Mesenchymal stem cell (in vitro differentiated cells and primary cell): ENCODE measurements at regions not wholly inside any gene's neighbourhood (a gene's known extent, or its start where the extent isn't known, plus 50 kb on each side); places are given as distances from the start of the nearest gene placed in this dataset.

Source experiments
- DNase-seq: peaks from one replicate; pipeline ENCODE4 v3.0.0-alpha.2; 2013
- H2AFZ ChIP-seq: one replicate; pipeline ENCODE4 v1.6.1; 2013; ENCODE audit warnings: low read depth, mild to moderate bottlenecking, control low read depth, inconsistent platforms, low read length, moderate library complexity
- H2AK5ac ChIP-seq: 2 replicates; pipeline ENCODE4 v1.6.1; 2013; ENCODE audit warnings: low read length, moderate library complexity, mild to moderate bottlenecking, inconsistent platforms; ENCODE audit not compliant: severe bottlenecking
- H2BK120ac ChIP-seq: one replicate; pipeline ENCODE4 v1.6.1; 2013; ENCODE audit warnings: low read depth, mild to moderate bottlenecking, inconsistent platforms, low read length, moderate library complexity
- H2BK12ac ChIP-seq, 2 experiments: one replicate each; pipeline ENCODE4 v1.6.1; 2013; ENCODE audit warnings: inconsistent platforms in 2 of 2, low read length in 2 of 2, mild to moderate bottlenecking in 2 of 2, moderate library complexity in 2 of 2, control low read depth in 1 of 2
- H2BK15ac ChIP-seq: one replicate; pipeline ENCODE4 v1.6.1; 2013; ENCODE audit warnings: mild to moderate bottlenecking, low read depth, inconsistent platforms; ENCODE audit not compliant: poor library complexity, severe bottlenecking
- H2BK5ac ChIP-seq: 2 replicates; pipeline ENCODE4 v1.6.1; 2013; ENCODE audit warnings: low read depth, mild to moderate bottlenecking, low read length, control low read depth, inconsistent platforms; ENCODE audit not compliant: poor library complexity, severe bottlenecking
- H3K14ac ChIP-seq, 2 experiments: one replicate each; pipeline ENCODE4 v1.6.1; 2013; ENCODE audit warnings: inconsistent platforms in 2 of 2, low read length in 2 of 2, control low read depth in 1 of 2, mild to moderate bottlenecking in 1 of 2, moderate library complexity in 1 of 2
- H3K18ac ChIP-seq, 2 experiments: one replicate each; pipeline ENCODE4 v1.6.1; 2013; ENCODE audit warnings: inconsistent platforms in 2 of 2, low read length in 2 of 2, control low read depth in 1 of 2, low read depth in 1 of 2, mild to moderate bottlenecking in 1 of 2
- H3K23ac ChIP-seq, 2 experiments: one replicate each; pipeline ENCODE4 v1.6.1; 2013; ENCODE audit warnings: inconsistent platforms in 2 of 2, low read length in 2 of 2, mild to moderate bottlenecking in 2 of 2, moderate library complexity in 2 of 2, control low read depth in 1 of 2
- H3K27ac ChIP-seq: 2 replicates; pipeline ENCODE4 v1.5.1; 2013; ENCODE audit warnings: mild to moderate bottlenecking, moderate library complexity, low read length, control low read depth, inconsistent platforms; ENCODE audit not compliant: poor library complexity, severe bottlenecking
- H3K27me3 ChIP-seq, 2 experiments: 2 replicates each; pipeline versions ENCODE4 v1.6.1 to v1.7.0; 2013; ENCODE audit warnings: low read length in 2 of 2, mild to moderate bottlenecking in 2 of 2, moderate library complexity in 2 of 2, control low read depth in 1 of 2, inconsistent platforms in 1 of 2; ENCODE audit not compliant: control insufficient read depth in 1 of 2, insufficient read depth in 1 of 2
- H3K36me3 ChIP-seq, 2 experiments: 2 replicates each; pipeline versions ENCODE4 v1.6.1 to v1.7.0; 2013; ENCODE audit warnings: low read length in 2 of 2, control low read depth in 1 of 2, inconsistent platforms in 1 of 2, low read depth in 1 of 2, mild to moderate bottlenecking in 1 of 2; ENCODE audit not compliant: insufficient read depth in 2 of 2, control insufficient read depth in 1 of 2
- H3K4ac ChIP-seq, 2 experiments: one replicate each; pipeline ENCODE4 v1.6.1; 2013; ENCODE audit warnings: inconsistent platforms in 2 of 2, low read length in 2 of 2, mild to moderate bottlenecking in 2 of 2, moderate library complexity in 2 of 2, control low read depth in 1 of 2, low read depth in 1 of 2
- H3K4me1 ChIP-seq: 2 replicates; pipeline ENCODE4 v1.6.1; 2013; ENCODE audit warnings: low read depth, low read length, control low read depth; ENCODE audit not compliant: control insufficient read depth, insufficient read depth
- H3K4me2 ChIP-seq: 2 replicates; pipeline ENCODE4 v1.6.1; 2013; ENCODE audit warnings: low read length, mild to moderate bottlenecking, inconsistent platforms; ENCODE audit not compliant: poor library complexity, severe bottlenecking
- H3K4me3 ChIP-seq, 2 experiments: 2 replicates each; pipeline versions ENCODE4 v1.5.1 to v1.7.0; 2013; ENCODE audit warnings: low read length in 2 of 2, mild to moderate bottlenecking in 2 of 2, control low read depth in 1 of 2, low read depth in 1 of 2; ENCODE audit not compliant: insufficient read depth in 1 of 2
- H3K79me1 ChIP-seq: replicated peaks from 2 replicates; pipeline ENCODE4 v1.6.1; 2013; ENCODE audit warnings: mild to moderate bottlenecking, control low read depth, low read length, inconsistent platforms; ENCODE audit not compliant: poor library complexity, severe bottlenecking
- H3K9ac ChIP-seq: 2 replicates; pipeline ENCODE4 v1.7.0; 2013; ENCODE audit warnings: mild to moderate bottlenecking, low read length, moderate library complexity
- H3K9me3 ChIP-seq: 2 replicates; pipeline ENCODE4 v1.7.0; 2013; ENCODE audit warnings: mild to moderate bottlenecking, low read length; ENCODE audit not compliant: control insufficient read depth
- H4K8ac ChIP-seq: one replicate; pipeline ENCODE4 v1.6.1; 2013; ENCODE audit warnings: inconsistent platforms, mild to moderate bottlenecking, low read length, moderate library complexity
- H4K91ac ChIP-seq: one replicate; pipeline ENCODE4 v1.6.1; 2013; ENCODE audit warnings: mild to moderate bottlenecking, low read length, inconsistent platforms
- WGBS: methylation state at CpG from one replicate; pipeline ENCODE4 v1.1.7; 2013; ENCODE audit warnings: mixed read lengths; 5-methylcytosine and 5-hydroxymethylcytosine counted together

- Histone ChIP-seq H2BK120ac (no peak overlapping the region), H3K4ac (no peak overlapping the region), H2BK12ac (no peak overlapping the region), H3K23ac (no peak overlapping the region), H3K27ac (no peak overlapping the region), H3K9me3 (no peaks in the 10 kb centered on the region), H4K91ac (no peak overlapping the region), H3K4me2 (no peak overlapping the region), H3K18ac (no peak overlapping the region), H3K14ac (peak overlapping the region in 1 of 2 experiments; percentile 51), H3K4me3 (no peak overlapping the region), H3K4me1 (no peaks in the 10 kb centered on the region), H3K79me1 (peaks cover 26% of the 10 kb centered on the region), H2BK5ac (no peak overlapping the region), H2AK5ac (no peak overlapping the region), H3K27me3 (no peaks in the 10 kb centered on the region), H3K36me3 (no peaks in the 10 kb centered on the region), H2AFZ (no peak overlapping the region), H4K8ac (no peak overlapping the region), H2BK15ac (no peak overlapping the region), H3K9ac (no peak overlapping the region)
- no peak for DNase-seq
- 93% methylated on average over 4 of the region's 4 CpGs for WGBS
Measured at GRCh38 chr6:138582573-138582972, 83.3 kb upstream of the NHSL1 start.

DNA sequence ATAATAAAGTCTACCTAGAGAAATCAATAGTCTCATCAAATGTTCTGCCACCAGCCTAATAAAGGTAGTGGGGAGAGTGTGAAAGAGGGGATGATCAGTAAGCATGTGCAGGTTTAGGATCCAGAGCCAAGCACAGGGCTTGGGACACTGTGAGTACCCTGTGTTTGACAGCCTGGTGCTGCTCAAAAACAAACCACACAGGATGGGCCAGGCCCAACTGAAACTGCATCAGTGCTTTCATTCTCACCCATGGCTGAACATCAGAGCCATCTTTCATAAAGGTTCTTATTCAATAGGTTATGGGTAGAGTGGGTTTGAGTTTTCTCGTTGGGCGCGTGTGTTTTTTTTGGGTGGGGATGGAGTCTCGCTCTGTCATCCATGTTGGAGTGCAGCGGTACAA, 87.3 kb upstream of the NHSL1 start:
- H3K4me1 ChIP-seq: peaks cover 1% of the 10 kb centered on the region
- no peak overlapping the region for H2AFZ ChIP-seq
- no peak overlapping the region for H2AK5ac ChIP-seq
- DNase-seq: no peak
- no peak overlapping the region for H2BK12ac ChIP-seq
- peaks cover 35% of the 10 kb centered on the region for H3K79me1 ChIP-seq
- H3K23ac ChIP-seq: no peak overlapping the region
- H3K18ac ChIP-seq: no peak overlapping the region
- H3K9me3 ChIP-seq: no peaks in the 10 kb centered on the region
- no peak overlapping the region for H2BK15ac ChIP-seq
- no peaks in the 10 kb centered on the region for H3K36me3 ChIP-seq
- no peak overlapping the region for H3K27ac ChIP-seq
- no peak overlapping the region for H4K91ac ChIP-seq
- no peak overlapping the region for H3K4ac ChIP-seq
- no peak overlapping the region for H3K9ac ChIP-seq
- H3K14ac ChIP-seq: no peak overlapping the region
- H2BK120ac ChIP-seq: no peak overlapping the region
- no peak overlapping the region for H3K4me2 ChIP-seq
- 98% methylated on average over 5 of the region's 5 CpGs for WGBS
- no peak overlapping the region for H3K4me3 ChIP-seq
- no peak overlapping the region for H4K8ac ChIP-seq
- H2BK5ac ChIP-seq: no peak overlapping the region
- no peaks in the 10 kb centered on the region for H3K27me3 ChIP-seq

- H3K4ac ChIP-seq: peak overlapping the region in 1 of 2 experiments; percentile 6
- H3K4me2 ChIP-seq: no peak overlapping the region
- peak overlapping the region; percentile 42 for H3K9ac ChIP-seq
- peak overlapping the region; percentile 86 for H2BK15ac ChIP-seq
- H3K4me3 ChIP-seq: no peak overlapping the region
- no peaks in the 10 kb centered on the region for H3K36me3 ChIP-seq
- no peak overlapping the region for H3K23ac ChIP-seq
- H2BK120ac ChIP-seq: no peak overlapping the region
- H3K27me3 ChIP-seq: no peaks in the 10 kb centered on the region
- peak overlapping the region; percentile 83 for H4K91ac ChIP-seq
- H2AK5ac ChIP-seq: no peak overlapping the region
- no peak overlapping the region for H3K27ac ChIP-seq
- peaks cover 28% of the 10 kb centered on the region for H3K79me1 ChIP-seq
- peak overlapping the region; percentile 14 to 61 for H2BK12ac ChIP-seq
- H2BK5ac ChIP-seq: no peak overlapping the region
- peak; percentile 82 for DNase-seq
- no peaks in the 10 kb centered on the region for H3K9me3 ChIP-seq
- H3K18ac ChIP-seq: no peak overlapping the region
- H4K8ac ChIP-seq: peak overlapping the region; percentile 56
- no peak overlapping the region for H3K14ac ChIP-seq
- H3K4me1 ChIP-seq: peaks cover 1% of the 10 kb centered on the region
- WGBS: 52% methylated on average over 12 of the region's 13 CpGs
- no peak overlapping the region for H2AFZ ChIP-seq
Measured at GRCh38 chr6:138588805-138589434, 89.6 kb upstream of the NHSL1 start.

DNA sequence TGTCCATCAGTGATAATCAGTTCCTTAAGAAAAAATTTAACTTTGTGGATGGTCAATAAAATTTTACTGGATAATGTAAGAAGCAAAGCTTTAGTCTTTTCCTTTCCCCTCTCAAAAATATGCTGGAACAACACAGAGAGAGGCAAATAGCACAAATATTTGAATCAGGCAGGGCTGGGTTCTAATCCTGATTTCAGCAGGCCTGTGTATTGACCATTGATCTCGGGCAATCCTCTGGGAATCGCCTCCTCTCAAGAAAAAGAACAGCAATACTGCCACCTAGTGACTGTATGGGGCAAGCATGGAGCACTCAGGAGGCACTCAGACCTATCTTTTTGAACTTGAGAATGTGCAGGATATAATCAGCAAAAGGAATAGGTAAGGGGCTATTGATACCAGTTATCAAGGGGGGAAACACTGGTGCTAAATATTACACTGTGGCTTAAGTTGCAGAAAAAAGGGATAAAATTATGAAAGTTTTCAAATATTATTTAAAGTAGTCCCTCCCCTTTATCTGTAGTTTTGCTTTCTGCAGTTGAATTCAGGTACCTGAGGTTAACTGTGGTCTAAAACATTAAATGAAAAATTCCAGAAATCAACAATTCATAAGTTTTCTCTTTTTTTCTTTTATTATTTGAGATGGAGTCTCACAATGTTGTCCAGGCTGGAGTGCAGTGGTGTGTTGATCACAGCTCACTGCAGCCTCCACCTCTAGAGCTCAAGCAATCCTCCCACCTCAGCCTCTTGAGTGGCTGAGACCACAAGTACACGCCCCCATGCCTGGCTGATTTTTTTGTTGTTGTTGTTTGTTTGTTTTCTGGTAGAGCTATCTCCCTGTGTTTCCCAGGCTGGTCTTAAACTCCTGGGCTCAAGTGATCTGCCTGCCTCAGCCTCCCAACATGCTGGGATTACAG, 91.8 kb upstream of the NHSL1 start:
- H3K27ac ChIP-seq: no peak overlapping the region
- no peak overlapping the region for H3K4me2 ChIP-seq
- H3K18ac ChIP-seq: peak overlapping the region; percentile 14 to 55
- peaks cover 3% of the 10 kb centered on the region for H3K4me1 ChIP-seq
- H2AK5ac ChIP-seq: peak overlapping the region; percentile 54
- no peak overlapping the region for H2AFZ ChIP-seq
- H3K14ac ChIP-seq: peak overlapping the region in 1 of 2 experiments; percentile 82
- H3K27me3 ChIP-seq: no peaks in the 10 kb centered on the region
- H3K9me3 ChIP-seq: no peaks in the 10 kb centered on the region
- peak; percentile 86 for DNase-seq
- H2BK120ac ChIP-seq: peak overlapping the region; percentile 71
- H2BK15ac ChIP-seq: peak overlapping the region; percentile 60
- H2BK12ac ChIP-seq: peak overlapping the region; percentile 83 to 95
- H3K23ac ChIP-seq: no peak overlapping the region
- WGBS: 0% methylated on average over 2 of the region's 3 CpGs
- peak overlapping the region; percentile 48 for H4K91ac ChIP-seq
- no peak overlapping the region for H4K8ac ChIP-seq
- H3K4me3 ChIP-seq: no peak overlapping the region
- H2BK5ac ChIP-seq: no peak overlapping the region
- no peaks in the 10 kb centered on the region for H3K36me3 ChIP-seq
- H3K4ac ChIP-seq: peak overlapping the region in 1 of 2 experiments; percentile 47
- peaks cover 34% of the 10 kb centered on the region for H3K79me1 ChIP-seq
- peak overlapping the region; percentile 23 for H3K9ac ChIP-seq
